Stomach (tissue), 8 donors: ENCODE measurements at regions not wholly inside any gene's neighbourhood (a gene's known extent, or its start where the extent isn't known, plus 50 kb on each side); places are given as distances from the start of the nearest gene placed in this dataset.

Experiments
- DNase-seq, 2 donors: peaks; one replicate each; pipeline versions ENCODE4 v3.0.0 to v3.0.0-alpha.2; 2013 to 2019
- H3K27ac ChIP-seq, 5 donors: fragments of 200-600 bp in 4 of 5; sonication (generic) in 4 of 5; one replicate each; pipeline ENCODE4 v1.5.1; 2013 to 2019; ENCODE audit warnings: mild to moderate bottlenecking in 1 of 5, moderate library complexity in 1 of 5
- H3K27me3 ChIP-seq, 3 donors: fragments of 200-600 bp; sonication (generic); one replicate each; pipeline ENCODE4 v1.5.1; 2017 to 2019; ENCODE audit warnings: mixed run types in 1 of 3
- H3K36me3 ChIP-seq, 4 donors: fragments of 200-600 bp; sonication (generic); 1 replicate in 3 of 4; 2 replicates in 1 of 4; pipeline ENCODE4 v1.5.1; 2016 to 2019
- H3K4me1 ChIP-seq, 4 donors: fragments of 200-600 bp; sonication (generic); one replicate each; pipeline ENCODE4 v1.5.1; 2016 to 2019
- H3K4me3 ChIP-seq, 4 donors: fragments of 200-600 bp; sonication (generic) in 3 of 4; one replicate each; pipeline ENCODE4 v1.5.1; 2016 to 2019; ENCODE audit warnings: mild to moderate bottlenecking in 1 of 4
- H3K9me3 ChIP-seq, 4 donors: fragments of 200-600 bp; sonication (generic); one replicate each; pipeline ENCODE4 v1.5.1; 2016 to 2019
- CTCF ChIP-seq, 7 experiments: fragments of 450-650 bp in 4 of 7; fragments of 200-600 bp in 3 of 7; sonication (generic) in 3 of 7; IDR thresholded peaks; one replicate each; pipeline ENCODE4 v1.5.1; 2016 to 2019; ENCODE audit warnings: antibody characterized with exemption in 7 of 7, control low read depth in 2 of 7, mild to moderate bottlenecking in 1 of 7
- EP300 ChIP-seq: sonication (generic); formaldehyde crosslinking; IDR thresholded peaks from one replicate; pipeline ENCODE4 v1.6.1; 2017; ENCODE audit warnings: antibody characterized with exemption
- POLR2A ChIP-seq, 4 donors: fragments of 450-650 bp; IDR thresholded peaks; one replicate each; pipeline ENCODE4 v1.6.1; 2016; ENCODE audit warnings: antibody characterized with exemption in 4 of 4, control low read depth in 2 of 4, mild to moderate bottlenecking in 1 of 4, moderate library complexity in 1 of 4
- POLR2AphosphoS5 ChIP-seq, 3 donors: sonication (generic); formaldehyde crosslinking; IDR thresholded peaks; one replicate each; pipeline ENCODE4 v1.6.1; 2016; ENCODE audit warnings: antibody characterized with exemption in 3 of 3
- WGBS, 5 donors: extraction: QIAGEN DNeasy Blood & Tissue Kit in 3 of 5; methylation state at CpG; one replicate each; pipeline versions ENCODE4 v1.1.5 to v1.1.7; 2013 to 2018; 5-methylcytosine and 5-hydroxymethylcytosine counted together
- intact Hi-C: fragments of 100-400 bp; cut with DNase I; formaldehyde crosslinking; loops from one replicate; pipeline ENCODE4 v1.15.1; 2023; ENCODE audit warnings: low total_unique reads
- donor health status: healthy with polysubstance abuse.
- donor health status: Bipolar disorder and iron deficiency.
- donor health status: healthy.

GRCh38 chr6:22045261-22045912, 251.4 kb downstream of the PRL start:
- Histone ChIP-seq H3K27me3 (no peaks in the 10 kb centered on the region), H3K4me1 (no peaks in the 10 kb centered on the region), H3K36me3 (no peaks in the 10 kb centered on the region), H3K4me3 (no peak overlapping the region), H3K9me3 (peaks cover 0 to 10% (median 0%) of the 10 kb centered on the region in 4 donors), H3K27ac (no peak overlapping the region)
- WGBS, 5 donors, result 77 to 83% (median 80%) methylated on average over 3 of the region's 3 CpGs
- TF ChIP-seq POLR2A (IDR thresholded peaks at IDR 0.05), result no peak
- no peak for TF ChIP-seq POLR2AphosphoS5 (IDR thresholded peaks at IDR 0.05)
- TF ChIP-seq EP300, result no peak
- no peak for TF ChIP-seq CTCF (IDR thresholded peaks at IDR 0.05)
- intact Hi-C loops, result no loop called here
- DNase-seq, result no peak

GRCh38 chr6:22049002-22049401, 247.8 kb downstream of the PRL start:
- TF ChIP-seq EP300 (no peak), POLR2A (IDR thresholded peaks at IDR 0.05) (no peak), CTCF (IDR thresholded peaks at IDR 0.05) (no peak), POLR2AphosphoS5 (IDR thresholded peaks at IDR 0.05) (no peak)
- Histone ChIP-seq H3K36me3 (no peaks in the 10 kb centered on the region), H3K4me1 (no peaks in the 10 kb centered on the region), H3K27ac (no peak overlapping the region), H3K9me3 (no peaks in the 10 kb centered on the region), H3K27me3 (no peaks in the 10 kb centered on the region), H3K4me3 (no peak overlapping the region)
- DNase-seq, result no peak
- intact Hi-C loops, result no loop called here

GRCh38 chr6:22053391-22053997, 243.3 kb downstream of the PRL start:
- H3K4me1 ChIP-seq, result no peaks in the 10 kb centered on the region
- H3K27me3 ChIP-seq, result no peaks in the 10 kb centered on the region
- H3K27ac ChIP-seq, result no peak overlapping the region
- WGBS, 5 donors, result 73 to 85% (median 80%) methylated on average over 3 of the region's 3 CpGs
- no peak for DNase-seq
- intact Hi-C loops, result no loop called here
- no peaks in the 10 kb centered on the region for H3K9me3 ChIP-seq
- H3K4me3 ChIP-seq, result no peak overlapping the region
- no peaks in the 10 kb centered on the region for H3K36me3 ChIP-seq
- TF ChIP-seq POLR2AphosphoS5 (IDR thresholded peaks at IDR 0.05), result no peak
- TF ChIP-seq EP300, result no peak
- TF ChIP-seq CTCF (IDR thresholded peaks at IDR 0.05), result no peak
- TF ChIP-seq POLR2A (IDR thresholded peaks at IDR 0.05), result no peak

GRCh38 chr6:22056398-22056797, 240.4 kb downstream of the PRL start:
- Histone ChIP-seq H3K4me1 (no peaks in the 10 kb centered on the region), H3K9me3 (no peaks in the 10 kb centered on the region), H3K4me3 (no peak overlapping the region), H3K27ac (no peak overlapping the region), H3K36me3 (no peaks in the 10 kb centered on the region), H3K27me3 (no peaks in the 10 kb centered on the region)
- 76 to 86% (median 84%) methylated on average over 9 of the region's 9 CpGs for WGBS, 5 donors
- DNase-seq, result no peak
- no peak for TF ChIP-seq POLR2A (IDR thresholded peaks at IDR 0.05)
- TF ChIP-seq EP300, result no peak
- TF ChIP-seq CTCF (IDR thresholded peaks at IDR 0.05), result no peak
- TF ChIP-seq POLR2AphosphoS5 (IDR thresholded peaks at IDR 0.05), result no peak
- intact Hi-C loops, result no loop called here
